HL-60 (cell line): ENCODE measurements at regions not wholly inside any gene's neighbourhood (a gene's known extent, or its start where the extent isn't known, plus 50 kb on each side); places are given as distances from the start of the nearest gene placed in this dataset.

ENCODE experiments used
- DNase-seq, 2 experiments: peaks; one replicate each; pipeline ENCODE4 v3.0.0-alpha.2; 2010 to 2020; ENCODE audit warnings: low read depth in 1 of 2, low spot score in 1 of 2
- H3K27ac ChIP-seq: fragments of 250-450 bp; sonication (Bioruptor Pico); replicated peaks from 2 replicates; pipeline ENCODE4 v1.5.1; 2020; ENCODE audit warnings: mild to moderate bottlenecking, moderate library complexity
- H3K27me3 ChIP-seq: fragments of 250-450 bp; sonication (Bioruptor Pico); 2 replicates; pipeline ENCODE4 v1.5.1; 2021; ENCODE audit warnings: mild to moderate bottlenecking, moderate library complexity; ENCODE audit not compliant: insufficient read depth, poor library complexity, severe bottlenecking
- H3K4me3 ChIP-seq: replicated peaks from 2 replicates; pipeline ENCODE4 v1.5.1; 2011; ENCODE audit warnings: mild to moderate bottlenecking, control low read depth, low read length; ENCODE audit not compliant: insufficient read depth
- GABPA ChIP-seq: IDR thresholded peaks from 2 replicates; pipeline ENCODE4 v1.6.1; 2012; ENCODE audit warnings: low read depth
- POLR2AphosphoS5 ChIP-seq: IDR thresholded peaks from 2 replicates; pipeline ENCODE4 v1.6.1; 2012; ENCODE audit warnings: low read depth
- SPI1 ChIP-seq: IDR thresholded peaks from 2 replicates; pipeline ENCODE4 v1.6.1; 2012; ENCODE audit warnings: low read depth, mild to moderate bottlenecking, borderline replicate concordance
- TF ChIP-seq, protein P1 (sequence below): IDR thresholded peaks from 2 replicates; pipeline ENCODE4 v1.6.1; 2012; ENCODE audit warnings: low read depth; ENCODE audit not compliant: insufficient replicate concordance
- TF ChIP-seq, protein P2 (sequence below): IDR thresholded peaks from one replicate; pipeline ENCODE4 v1.5.1; 2011; ENCODE audit warnings: low read length, control low read depth, inconsistent platforms; ENCODE audit not compliant: insufficient read depth

DNA sequence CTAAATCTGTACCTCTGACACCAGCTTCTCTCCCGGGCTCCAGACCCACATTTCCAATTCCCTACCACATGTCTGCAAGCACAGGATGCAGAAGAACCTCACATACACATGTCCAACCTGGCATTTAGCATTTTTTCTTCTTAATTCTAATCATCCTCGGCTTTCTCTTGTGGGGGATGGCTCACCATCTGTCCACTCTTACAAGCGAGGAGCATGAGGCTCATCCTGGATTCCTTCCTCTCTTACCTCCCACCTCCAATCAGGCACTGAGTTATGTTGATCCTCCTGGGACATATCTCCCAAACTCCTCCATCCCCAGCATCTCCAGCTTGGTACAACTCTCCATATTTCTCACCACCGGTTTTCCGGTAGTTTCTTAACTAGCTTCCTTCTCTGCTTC is 149.8 kb upstream of the LARGE1 start:
- no peak for TF ChIP-seq SPI1
- TF ChIP-seq, protein P1, sequence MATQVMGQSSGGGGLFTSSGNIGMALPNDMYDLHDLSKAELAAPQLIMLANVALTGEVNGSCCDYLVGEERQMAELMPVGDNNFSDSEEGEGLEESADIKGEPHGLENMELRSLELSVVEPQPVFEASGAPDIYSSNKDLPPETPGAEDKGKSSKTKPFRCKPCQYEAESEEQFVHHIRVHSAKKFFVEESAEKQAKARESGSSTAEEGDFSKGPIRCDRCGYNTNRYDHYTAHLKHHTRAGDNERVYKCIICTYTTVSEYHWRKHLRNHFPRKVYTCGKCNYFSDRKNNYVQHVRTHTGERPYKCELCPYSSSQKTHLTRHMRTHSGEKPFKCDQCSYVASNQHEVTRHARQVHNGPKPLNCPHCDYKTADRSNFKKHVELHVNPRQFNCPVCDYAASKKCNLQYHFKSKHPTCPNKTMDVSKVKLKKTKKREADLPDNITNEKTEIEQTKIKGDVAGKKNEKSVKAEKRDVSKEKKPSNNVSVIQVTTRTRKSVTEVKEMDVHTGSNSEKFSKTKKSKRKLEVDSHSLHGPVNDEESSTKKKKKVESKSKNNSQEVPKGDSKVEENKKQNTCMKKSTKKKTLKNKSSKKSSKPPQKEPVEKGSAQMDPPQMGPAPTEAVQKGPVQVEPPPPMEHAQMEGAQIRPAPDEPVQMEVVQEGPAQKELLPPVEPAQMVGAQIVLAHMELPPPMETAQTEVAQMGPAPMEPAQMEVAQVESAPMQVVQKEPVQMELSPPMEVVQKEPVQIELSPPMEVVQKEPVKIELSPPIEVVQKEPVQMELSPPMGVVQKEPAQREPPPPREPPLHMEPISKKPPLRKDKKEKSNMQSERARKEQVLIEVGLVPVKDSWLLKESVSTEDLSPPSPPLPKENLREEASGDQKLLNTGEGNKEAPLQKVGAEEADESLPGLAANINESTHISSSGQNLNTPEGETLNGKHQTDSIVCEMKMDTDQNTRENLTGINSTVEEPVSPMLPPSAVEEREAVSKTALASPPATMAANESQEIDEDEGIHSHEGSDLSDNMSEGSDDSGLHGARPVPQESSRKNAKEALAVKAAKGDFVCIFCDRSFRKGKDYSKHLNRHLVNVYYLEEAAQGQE: no peak
- TF ChIP-seq GABPA: no peak
- Histone ChIP-seq H3K4me3 (no peak overlapping the region), H3K27ac (no peak overlapping the region), H3K27me3 (no peaks in the 10 kb centered on the region)
- DNase-seq: no peak

DNA sequence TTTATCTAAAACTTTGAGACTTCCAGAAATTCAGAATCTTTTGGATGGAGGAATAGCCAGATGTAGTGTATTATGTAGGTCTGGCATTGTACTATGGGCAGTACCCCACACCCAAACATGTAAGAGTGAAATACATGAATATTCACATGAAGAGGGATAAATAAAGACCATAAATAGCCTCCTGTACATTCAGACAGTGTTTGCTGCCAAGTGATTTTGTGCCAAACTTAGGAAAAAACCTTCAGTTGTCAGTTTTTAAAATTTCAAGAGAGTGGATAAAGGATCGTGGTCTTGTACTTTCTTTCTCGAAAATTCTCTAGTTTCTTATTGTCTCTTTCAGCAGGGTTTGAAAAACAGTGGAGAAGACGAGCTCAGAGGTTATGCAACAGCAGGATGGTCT is 150.3 kb upstream of the LARGE1 start:
- H3K27ac ChIP-seq: no peak overlapping the region
- no peak overlapping the region for H3K4me3 ChIP-seq
- TF ChIP-seq, protein P2, sequence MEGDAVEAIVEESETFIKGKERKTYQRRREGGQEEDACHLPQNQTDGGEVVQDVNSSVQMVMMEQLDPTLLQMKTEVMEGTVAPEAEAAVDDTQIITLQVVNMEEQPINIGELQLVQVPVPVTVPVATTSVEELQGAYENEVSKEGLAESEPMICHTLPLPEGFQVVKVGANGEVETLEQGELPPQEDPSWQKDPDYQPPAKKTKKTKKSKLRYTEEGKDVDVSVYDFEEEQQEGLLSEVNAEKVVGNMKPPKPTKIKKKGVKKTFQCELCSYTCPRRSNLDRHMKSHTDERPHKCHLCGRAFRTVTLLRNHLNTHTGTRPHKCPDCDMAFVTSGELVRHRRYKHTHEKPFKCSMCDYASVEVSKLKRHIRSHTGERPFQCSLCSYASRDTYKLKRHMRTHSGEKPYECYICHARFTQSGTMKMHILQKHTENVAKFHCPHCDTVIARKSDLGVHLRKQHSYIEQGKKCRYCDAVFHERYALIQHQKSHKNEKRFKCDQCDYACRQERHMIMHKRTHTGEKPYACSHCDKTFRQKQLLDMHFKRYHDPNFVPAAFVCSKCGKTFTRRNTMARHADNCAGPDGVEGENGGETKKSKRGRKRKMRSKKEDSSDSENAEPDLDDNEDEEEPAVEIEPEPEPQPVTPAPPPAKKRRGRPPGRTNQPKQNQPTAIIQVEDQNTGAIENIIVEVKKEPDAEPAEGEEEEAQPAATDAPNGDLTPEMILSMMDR: no peak
- no peak for TF ChIP-seq POLR2AphosphoS5
- TF ChIP-seq, protein P1: no peak
- no peak for TF ChIP-seq GABPA
- no peak for TF ChIP-seq SPI1
- H3K27me3 ChIP-seq: no peaks in the 10 kb centered on the region
- no peak for DNase-seq

DNA sequence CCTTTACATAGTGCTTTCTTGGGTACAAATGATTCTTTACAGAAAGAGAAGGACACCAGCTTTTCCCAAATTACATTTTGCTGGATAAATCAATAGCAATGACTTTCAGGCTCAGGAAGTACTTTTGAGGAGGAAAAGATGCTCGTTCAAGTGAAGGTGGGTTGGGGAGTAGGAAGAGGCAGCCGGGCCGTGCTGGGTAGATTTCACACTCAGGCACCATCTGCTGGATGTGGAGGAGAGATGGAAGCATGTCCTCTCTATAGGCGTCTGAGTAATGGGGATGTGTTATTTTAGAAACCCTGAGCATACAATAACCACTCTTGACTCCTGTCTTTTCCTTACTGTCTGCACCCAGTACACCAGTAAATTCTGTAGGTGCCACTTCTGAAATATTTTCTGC is 152.3 kb upstream of the LARGE1 start:
- H3K27ac ChIP-seq: no peak overlapping the region
- DNase-seq: no peak
- TF ChIP-seq GABPA (no peak), POLR2AphosphoS5 (no peak), SPI1 (no peak)
- TF ChIP-seq, protein P1: no peak
- TF ChIP-seq, protein P2: no peak
- no peak overlapping the region for H3K4me3 ChIP-seq
- no peaks in the 10 kb centered on the region for H3K27me3 ChIP-seq
